HepG2 (cell line): ENCODE measurements at regions not wholly inside any gene's neighbourhood (a gene's known extent, or its start where the extent isn't known, plus 50 kb on each side); places are given as distances from the start of the nearest gene placed in this dataset.
A peak's percentile ranks its signal among the peaks of the same experiment; 100 is the strongest.

Experiments used
- ATAC-seq: fragments of 200-7000 bp; cut with Tn5 transposase; 3 replicates; pipeline ENCODE4 v1.9.1; 2020; ENCODE audit warnings: mild to moderate bottlenecking, moderate library complexity
- BruUV-seq: library from RNA; stranded (reverse); fragments of 400-500 nt; replicated peaks from 2 replicates; lab custom pipeline; 2021; lab: Mats Ljungman, UMichigan
- CTCF ChIA-PET: fragments of 300-600 bp; formaldehyde crosslinking; extraction: SDS; loops from one replicate; lab custom pipeline; 2021; ENCODE audit warnings: low total read pairs, inconsistent platforms, low intra/inter-chr PET ratio; lab: Yijun Ruan, JAX
- POLR2A ChIA-PET: fragments of 350-600 bp; sonication (Branson Sonifier 250); formaldehyde crosslinking; loops from one replicate; lab custom pipeline; 2020; ENCODE audit warnings: antibody characterized with exemption, inconsistent platforms; lab: Yijun Ruan, JAX
- DNase-seq: peaks from one replicate; pipeline ENCODE4 v3.0.0-alpha.2; 2015; ENCODE audit warnings: low spot score
- FAIRE-seq: peaks from 3 replicates; lab custom pipeline; 2011; peaks lifted over from hg19 to GRCh38; lab: Jason Lieb, UNC
- H2AFZ ChIP-seq: one replicate; pipeline ENCODE4 v1.6.1; 2011; ENCODE audit warnings: low read length, inconsistent platforms
- H3K27ac ChIP-seq: fragments of 300-600 bp; 3 replicates; pipeline ENCODE4 v1.8.0; 2011; ENCODE audit warnings: mixed run types, mild to moderate bottlenecking, mixed read lengths, low read length, inconsistent platforms; ENCODE audit not compliant: insufficient read depth; ENCODE audit errors: extremely low read length
- H3K27me3 ChIP-seq, 2 experiments: fragments of 200-600 bp in 1 of 2; 2 replicates in 1 of 2; 3 replicates in 1 of 2; pipeline versions ENCODE4 v1.6.0 to v1.8.0; 2011; ENCODE audit warnings: low read length in 2 of 2, mild to moderate bottlenecking in 2 of 2, moderate library complexity in 2 of 2, inconsistent platforms in 1 of 2; ENCODE audit not compliant: insufficient read depth in 2 of 2, control insufficient read depth in 1 of 2
- H3K36me3 ChIP-seq, 2 experiments: fragments of 200-600 bp in 1 of 2; replicated peaks in 1 of 2; 2 replicates in 1 of 2; 3 replicates in 1 of 2; pipeline versions ENCODE4 v1.5.1 to v1.8.0; 2011; ENCODE audit warnings: low read length in 2 of 2, inconsistent platforms in 1 of 2; ENCODE audit not compliant: insufficient read depth in 2 of 2, control insufficient read depth in 1 of 2
- H3K4me1 ChIP-seq: 2 replicates; pipeline ENCODE4 v1.5.1; 2012; ENCODE audit warnings: low read length, inconsistent platforms; ENCODE audit not compliant: insufficient read depth
- H3K4me2 ChIP-seq: 2 replicates; pipeline ENCODE4 v1.6.0; 2011; ENCODE audit warnings: low read depth, low read length, inconsistent platforms
- H3K4me3 ChIP-seq, 3 experiments: fragments of 200-600 bp in 1 of 3; sonication (generic), shearing (Covaris generic) in 1 of 3; replicated peaks in 1 of 3; 2 replicates each; pipeline ENCODE4 v1.5.1; 2011 to 2016; ENCODE audit warnings: low read length in 3 of 3, inconsistent platforms in 2 of 3, low read depth in 2 of 3, mild to moderate bottlenecking in 2 of 3, control low read depth in 1 of 3, mixed read lengths in 1 of 3; ENCODE audit not compliant: insufficient read depth in 1 of 3
- H3K79me2 ChIP-seq: one replicate; pipeline ENCODE4 v1.6.1; 2011; ENCODE audit warnings: low read length, inconsistent platforms; ENCODE audit not compliant: insufficient read depth
- H3K9ac ChIP-seq: 2 replicates; pipeline ENCODE4 v1.6.0; 2011; ENCODE audit warnings: mild to moderate bottlenecking, low read depth, low read length, inconsistent platforms; ENCODE audit not compliant: insufficient read depth
- H3K9me3 ChIP-seq: 2 replicates; pipeline ENCODE4 v1.5.1; 2012; ENCODE audit warnings: mild to moderate bottlenecking, low read length
- H4K20me1 ChIP-seq: 2 replicates; pipeline ENCODE4 v1.6.0; 2011; ENCODE audit warnings: inconsistent platforms, mild to moderate bottlenecking, low read length, moderate library complexity; ENCODE audit not compliant: insufficient read depth
- ATF1 ChIP-seq: IDR thresholded peaks from 2 replicates; pipeline ENCODE4 v1.6.1; 2016; ENCODE audit warnings: mild to moderate bottlenecking, control low read depth
- ELF4 ChIP-seq: sonication (generic); formaldehyde crosslinking; IDR thresholded peaks from 2 replicates; pipeline ENCODE4 v1.5.0; 2020; ENCODE audit warnings: missing genetic modification reagents, mild to moderate bottlenecking, moderate library complexity, borderline replicate concordance
- KLF9 ChIP-seq: IDR thresholded peaks from 2 replicates; pipeline ENCODE4 v1.6.1; 2016; ENCODE audit warnings: low read depth
- NFYC ChIP-seq: IDR thresholded peaks from 2 replicates; pipeline ENCODE4 v1.6.1; 2016; ENCODE audit warnings: missing genetic modification reagents, missing compliant biosample characterization
- RORA ChIP-seq: sonication (generic); formaldehyde crosslinking; IDR thresholded peaks from 2 replicates; pipeline ENCODE4 v1.5.0; 2020; ENCODE audit warnings: mild to moderate bottlenecking, missing genetic modification reagents, moderate library complexity
- ZNF33B ChIP-seq: sonication (generic); formaldehyde crosslinking; IDR thresholded peaks from 2 replicates; pipeline ENCODE4 v1.5.1; 2020; ENCODE audit warnings: mild to moderate bottlenecking, missing genetic modification reagents
- ZNF530 ChIP-seq: sonication (generic); formaldehyde crosslinking; IDR thresholded peaks from 2 replicates; pipeline ENCODE4 v1.5.0; 2020; ENCODE audit warnings: low read depth, mild to moderate bottlenecking, missing genetic modification reagents
- ZNF652 ChIP-seq: IDR thresholded peaks from 2 replicates; pipeline ENCODE4 v1.6.1; 2016; ENCODE audit warnings: low read depth, borderline replicate concordance
- WGBS: methylation state at CpG from one replicate; pipeline ENCODE4 v1.1.6; 2017; ENCODE audit warnings: low lambda C conversion rate; 5-methylcytosine and 5-hydroxymethylcytosine counted together
- in situ Hi-C: cut with HindIII; loops from 2 replicates; pipeline ENCODE4 v1.10.0; 2017; ENCODE audit warnings: low pct_unique_long_range_greater_than_20kb; ENCODE audit not compliant: extremely low pct_ligation_motif_present
- intact Hi-C: fragments of 100-400 bp; cut with micrococcal nuclease; formaldehyde crosslinking; loops from one replicate; pipeline ENCODE4 v1.10.0; 2022; ENCODE audit not compliant: unreplicated experiment
- TF ChIP-seq, protein P1 (sequence below): sonication (generic); formaldehyde crosslinking; IDR thresholded peaks from 2 replicates; pipeline ENCODE4 v1.4.0; 2020; ENCODE audit warnings: missing genetic modification reagents

DNA sequence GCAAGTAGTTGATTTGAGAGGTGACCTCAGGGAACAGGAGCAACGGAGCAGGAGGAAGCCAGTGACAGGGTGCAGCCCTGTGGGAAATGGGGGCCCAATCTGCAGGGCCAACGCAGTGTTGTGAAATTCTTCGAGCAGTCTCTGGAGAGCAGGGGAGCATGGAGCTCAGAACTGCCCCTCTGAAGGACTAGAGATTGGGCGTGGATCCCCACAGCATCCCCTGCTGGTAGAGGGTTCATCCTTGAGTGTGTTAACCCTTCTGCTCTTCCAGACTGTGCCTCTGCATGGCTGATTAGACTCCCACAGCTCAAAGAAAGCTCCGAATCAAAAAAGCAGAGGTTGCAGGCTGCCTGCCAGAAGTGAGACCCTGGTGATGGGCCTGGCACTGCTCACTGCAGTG is 77.9 kb upstream of the UQCRFS1 start:
- FAIRE-seq (no peak), DNase-seq (no peak), ATAC-seq (no peak)
- no CpG with 5 or more reads among the region's 5 CpGs for WGBS
- Histone ChIP-seq H3K27me3 (no peaks in the 10 kb centered on the region; a peak in 2 of 5 replicates), H3K79me2 (no peaks in the 10 kb centered on the region), H3K9ac (no peak overlapping the region), H3K4me3 (no peak overlapping the region), H3K4me1 (no peaks in the 10 kb centered on the region), H2AFZ (no peak overlapping the region), H3K27ac (no peak overlapping the region), H3K4me2 (no peak overlapping the region), H3K36me3 (no peaks in the 10 kb centered on the region), H3K9me3 (no peaks in the 10 kb centered on the region), H4K20me1 (no peaks in the 10 kb centered on the region)
- in situ Hi-C loops (no loop called here), intact Hi-C loops (no loop called here)
- TF ChIP-seq KLF9 (CRISPR knock-in tag) (no peak), ELF4 (CRISPR knock-in tag) (no peak), ZNF530 (no peak), RORA (no peak), NFYC (CRISPR knock-in tag) (no peak), ZNF33B (no peak), ATF1 (no peak), ZNF652 (CRISPR knock-in tag) (0 out of 2 replicates have a peak, but pooled peaks have one; percentile 19)
- TF ChIP-seq, protein P1, sequence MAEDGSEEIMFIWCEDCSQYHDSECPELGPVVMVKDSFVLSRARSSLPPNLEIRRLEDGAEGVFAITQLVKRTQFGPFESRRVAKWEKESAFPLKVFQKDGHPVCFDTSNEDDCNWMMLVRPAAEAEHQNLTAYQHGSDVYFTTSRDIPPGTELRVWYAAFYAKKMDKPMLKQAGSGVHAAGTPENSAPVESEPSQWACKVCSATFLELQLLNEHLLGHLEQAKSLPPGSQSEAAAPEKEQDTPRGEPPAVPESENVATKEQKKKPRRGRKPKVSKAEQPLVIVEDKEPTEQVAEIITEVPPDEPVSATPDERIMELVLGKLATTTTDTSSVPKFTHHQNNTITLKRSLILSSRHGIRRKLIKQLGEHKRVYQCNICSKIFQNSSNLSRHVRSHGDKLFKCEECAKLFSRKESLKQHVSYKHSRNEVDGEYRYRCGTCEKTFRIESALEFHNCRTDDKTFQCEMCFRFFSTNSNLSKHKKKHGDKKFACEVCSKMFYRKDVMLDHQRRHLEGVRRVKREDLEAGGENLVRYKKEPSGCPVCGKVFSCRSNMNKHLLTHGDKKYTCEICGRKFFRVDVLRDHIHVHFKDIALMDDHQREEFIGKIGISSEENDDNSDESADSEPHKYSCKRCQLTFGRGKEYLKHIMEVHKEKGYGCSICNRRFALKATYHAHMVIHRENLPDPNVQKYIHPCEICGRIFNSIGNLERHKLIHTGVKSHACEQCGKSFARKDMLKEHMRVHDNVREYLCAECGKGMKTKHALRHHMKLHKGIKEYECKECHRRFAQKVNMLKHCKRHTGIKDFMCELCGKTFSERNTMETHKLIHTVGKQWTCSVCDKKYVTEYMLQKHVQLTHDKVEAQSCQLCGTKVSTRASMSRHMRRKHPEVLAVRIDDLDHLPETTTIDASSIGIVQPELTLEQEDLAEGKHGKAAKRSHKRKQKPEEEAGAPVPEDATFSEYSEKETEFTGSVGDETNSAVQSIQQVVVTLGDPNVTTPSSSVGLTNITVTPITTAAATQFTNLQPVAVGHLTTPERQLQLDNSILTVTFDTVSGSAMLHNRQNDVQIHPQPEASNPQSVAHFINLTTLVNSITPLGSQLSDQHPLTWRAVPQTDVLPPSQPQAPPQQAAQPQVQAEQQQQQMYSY (CRISPR knock-in tag), result no peak
- POLR2A ChIA-PET, result no interaction called here
- CTCF ChIA-PET, result no interaction called here
- BruUV-seq, result no TSS peak
